HepG2 (cell line): ENCODE measurements at regions not wholly inside any gene's neighbourhood (a gene's known extent, or its start where the extent isn't known, plus 50 kb on each side); places are given as distances from the start of the nearest gene placed in this dataset.

Experiments used
- ATAC-seq: fragments of 200-7000 bp; cut with Tn5 transposase; 3 replicates; pipeline ENCODE4 v1.9.1; 2020; ENCODE audit warnings: mild to moderate bottlenecking, moderate library complexity
- BruUV-seq: library from RNA; stranded (reverse); fragments of 400-500 nt; replicated peaks from 2 replicates; lab custom pipeline; 2021; lab: Mats Ljungman, UMichigan
- CTCF ChIA-PET: fragments of 300-600 bp; formaldehyde crosslinking; extraction: SDS; loops from one replicate; lab custom pipeline; 2021; ENCODE audit warnings: low total read pairs, inconsistent platforms, low intra/inter-chr PET ratio; lab: Yijun Ruan, JAX
- POLR2A ChIA-PET: fragments of 350-600 bp; sonication (Branson Sonifier 250); formaldehyde crosslinking; loops from one replicate; lab custom pipeline; 2020; ENCODE audit warnings: antibody characterized with exemption, inconsistent platforms; lab: Yijun Ruan, JAX
- DNase-seq: peaks from one replicate; pipeline ENCODE4 v3.0.0-alpha.2; 2015; ENCODE audit warnings: low spot score
- FAIRE-seq: peaks from 3 replicates; lab custom pipeline; 2011; peaks lifted over from hg19 to GRCh38; lab: Jason Lieb, UNC
- H2AFZ ChIP-seq: one replicate; pipeline ENCODE4 v1.6.1; 2011; ENCODE audit warnings: low read length, inconsistent platforms
- H3K27ac ChIP-seq: fragments of 300-600 bp; 3 replicates; pipeline ENCODE4 v1.8.0; 2011; ENCODE audit warnings: mixed run types, mild to moderate bottlenecking, mixed read lengths, low read length, inconsistent platforms; ENCODE audit not compliant: insufficient read depth; ENCODE audit errors: extremely low read length
- H3K27me3 ChIP-seq, 2 experiments: fragments of 200-600 bp in 1 of 2; 2 replicates in 1 of 2; 3 replicates in 1 of 2; pipeline versions ENCODE4 v1.6.0 to v1.8.0; 2011; ENCODE audit warnings: low read length in 2 of 2, mild to moderate bottlenecking in 2 of 2, moderate library complexity in 2 of 2, inconsistent platforms in 1 of 2; ENCODE audit not compliant: insufficient read depth in 2 of 2, control insufficient read depth in 1 of 2
- H3K36me3 ChIP-seq, 2 experiments: fragments of 200-600 bp in 1 of 2; replicated peaks in 1 of 2; 2 replicates in 1 of 2; 3 replicates in 1 of 2; pipeline versions ENCODE4 v1.5.1 to v1.8.0; 2011; ENCODE audit warnings: low read length in 2 of 2, inconsistent platforms in 1 of 2; ENCODE audit not compliant: insufficient read depth in 2 of 2, control insufficient read depth in 1 of 2
- H3K4me1 ChIP-seq: 2 replicates; pipeline ENCODE4 v1.5.1; 2012; ENCODE audit warnings: low read length, inconsistent platforms; ENCODE audit not compliant: insufficient read depth
- H3K4me2 ChIP-seq: 2 replicates; pipeline ENCODE4 v1.6.0; 2011; ENCODE audit warnings: low read depth, low read length, inconsistent platforms
- H3K4me3 ChIP-seq, 3 experiments: fragments of 200-600 bp in 1 of 3; sonication (generic), shearing (Covaris generic) in 1 of 3; replicated peaks in 1 of 3; 2 replicates each; pipeline ENCODE4 v1.5.1; 2011 to 2016; ENCODE audit warnings: low read length in 3 of 3, inconsistent platforms in 2 of 3, low read depth in 2 of 3, mild to moderate bottlenecking in 2 of 3, control low read depth in 1 of 3, mixed read lengths in 1 of 3; ENCODE audit not compliant: insufficient read depth in 1 of 3
- H3K79me2 ChIP-seq: one replicate; pipeline ENCODE4 v1.6.1; 2011; ENCODE audit warnings: low read length, inconsistent platforms; ENCODE audit not compliant: insufficient read depth
- H3K9ac ChIP-seq: 2 replicates; pipeline ENCODE4 v1.6.0; 2011; ENCODE audit warnings: mild to moderate bottlenecking, low read depth, low read length, inconsistent platforms; ENCODE audit not compliant: insufficient read depth
- H3K9me3 ChIP-seq: 2 replicates; pipeline ENCODE4 v1.5.1; 2012; ENCODE audit warnings: mild to moderate bottlenecking, low read length
- H4K20me1 ChIP-seq: 2 replicates; pipeline ENCODE4 v1.6.0; 2011; ENCODE audit warnings: inconsistent platforms, mild to moderate bottlenecking, low read length, moderate library complexity; ENCODE audit not compliant: insufficient read depth
- FOXM1 ChIP-seq: sonication (generic); formaldehyde crosslinking; IDR thresholded peaks from 2 replicates; pipeline ENCODE4 v1.5.0; 2020; ENCODE audit warnings: missing genetic modification reagents
- GATAD1 ChIP-seq: IDR thresholded peaks from 2 replicates; pipeline ENCODE4 v1.6.1; 2016; ENCODE audit warnings: missing genetic modification reagents, missing compliant biosample characterization
- JUND ChIP-seq: sonication (generic); formaldehyde crosslinking; IDR thresholded peaks from 2 replicates; pipeline ENCODE4 v1.8.0; 2022; ENCODE audit warnings: mild to moderate bottlenecking, missing genetic modification reagents
- KAT2B ChIP-seq: fragments of 150-350 bp; IDR thresholded peaks from 2 replicates; pipeline ENCODE4 v1.6.1; 2014; ENCODE audit warnings: low read depth, low read length, borderline replicate concordance
- RAD51 ChIP-seq: fragments of 450-650 bp; IDR thresholded peaks from 2 replicates; pipeline ENCODE4 v1.6.1; 2016; ENCODE audit warnings: borderline replicate concordance
- TAF1 ChIP-seq: sonication (generic); formaldehyde crosslinking; IDR thresholded peaks from 2 replicates; pipeline ENCODE4 v1.4.0; 2020; ENCODE audit warnings: missing genetic modification reagents
- ZFP36 ChIP-seq: fragments of 150-350 bp; IDR thresholded peaks from 2 replicates; pipeline ENCODE4 v1.6.1; 2018; ENCODE audit warnings: borderline replicate concordance, low read length, low read depth; ENCODE audit not compliant: partially characterized antibody
- ZNF3 ChIP-seq: IDR thresholded peaks from 2 replicates; pipeline ENCODE4 v1.7.0; 2017; ENCODE audit warnings: inconsistent platforms
- ZNF333 ChIP-seq: sonication (generic); formaldehyde crosslinking; IDR thresholded peaks from 2 replicates; pipeline ENCODE4 v1.4.0; 2020; ENCODE audit warnings: mild to moderate bottlenecking, missing genetic modification reagents, borderline replicate concordance
- ZNF441 ChIP-seq: sonication (generic); formaldehyde crosslinking; IDR thresholded peaks from 2 replicates; pipeline ENCODE4 v1.7.0; 2021; ENCODE audit warnings: missing genetic modification reagents, borderline replicate concordance
- ZNF460 ChIP-seq: sonication (generic); formaldehyde crosslinking; IDR thresholded peaks from 2 replicates; pipeline ENCODE4 v1.5.1; 2020; ENCODE audit warnings: missing genetic modification reagents, mild to moderate bottlenecking, borderline replicate concordance
- ZNF510 ChIP-seq: sonication (generic); formaldehyde crosslinking; IDR thresholded peaks from 2 replicates; pipeline ENCODE4 v1.4.0; 2020; ENCODE audit warnings: low read depth, mild to moderate bottlenecking, missing genetic modification reagents
- ZNF83 ChIP-seq: sonication (generic); formaldehyde crosslinking; IDR thresholded peaks from 2 replicates; pipeline ENCODE4 v1.4.0; 2020; ENCODE audit warnings: missing genetic modification reagents, mild to moderate bottlenecking, borderline replicate concordance
- WGBS: methylation state at CpG from one replicate; pipeline ENCODE4 v1.1.6; 2017; ENCODE audit warnings: low lambda C conversion rate; 5-methylcytosine and 5-hydroxymethylcytosine counted together
- in situ Hi-C: cut with HindIII; loops from 2 replicates; pipeline ENCODE4 v1.10.0; 2017; ENCODE audit warnings: low pct_unique_long_range_greater_than_20kb; ENCODE audit not compliant: extremely low pct_ligation_motif_present
- intact Hi-C: fragments of 100-400 bp; cut with micrococcal nuclease; formaldehyde crosslinking; loops from one replicate; pipeline ENCODE4 v1.10.0; 2022; ENCODE audit not compliant: unreplicated experiment
- TF ChIP-seq, protein P1 (sequence below): sonication (generic); formaldehyde crosslinking; IDR thresholded peaks from 2 replicates; pipeline ENCODE4 v1.5.0; 2020; ENCODE audit warnings: mild to moderate bottlenecking, missing genetic modification reagents, borderline replicate concordance

DNA sequence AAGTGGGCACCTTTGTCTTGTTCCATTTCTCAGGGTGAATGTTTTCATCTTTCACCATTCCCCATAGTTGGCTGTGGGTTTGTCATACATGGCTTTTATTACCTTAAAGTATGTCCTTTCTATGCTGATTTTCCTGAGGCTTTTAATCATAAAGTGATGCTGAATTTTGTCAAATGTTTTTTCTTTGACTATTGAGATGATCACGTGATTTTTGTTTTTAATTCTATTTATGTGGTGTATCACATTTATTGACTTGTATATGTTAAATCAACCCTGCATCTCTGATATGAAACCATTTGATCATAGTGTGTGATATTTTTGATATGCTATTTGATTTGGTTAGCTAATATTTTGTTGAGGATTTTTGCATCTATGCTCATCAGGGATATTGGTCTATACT lies 216.4 kb upstream of the FAT3 start:
- no peak overlapping the region for H3K9ac ChIP-seq
- intact Hi-C loops = no loop called here

DNA sequence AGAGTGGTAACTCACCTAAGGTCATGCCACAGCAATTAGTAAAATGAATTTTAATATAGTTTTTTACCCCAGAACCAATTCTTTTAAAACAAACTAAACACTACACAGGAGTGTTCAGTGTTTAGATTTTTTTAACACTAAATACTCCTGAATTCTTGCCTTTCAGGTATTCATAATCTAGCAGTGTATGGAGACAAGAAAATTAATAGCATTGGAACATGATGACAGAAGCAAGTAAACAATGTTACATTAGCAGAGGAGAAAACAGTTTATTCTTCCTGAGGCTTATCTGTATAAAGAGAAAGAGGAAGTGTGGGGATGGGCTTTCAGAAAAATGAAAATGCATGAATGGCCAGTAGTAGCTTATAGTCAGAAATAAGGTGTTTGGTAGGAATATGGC lies 222.1 kb upstream of the FAT3 start:
- ATAC-seq (no peak), DNase-seq (no peak)
- TF ChIP-seq ZNF333 (CRISPR knock-in tag) (no peak), ZNF510 (CRISPR knock-in tag) (no peak), ZFP36 (no peak), ZNF460 (CRISPR knock-in tag) (no peak), JUND (no peak), KAT2B (no peak), TAF1 (no peak), GATAD1 (no peak), ZNF83 (CRISPR knock-in tag) (no peak), ZNF441 (no peak)
- TF ChIP-seq, protein P1, sequence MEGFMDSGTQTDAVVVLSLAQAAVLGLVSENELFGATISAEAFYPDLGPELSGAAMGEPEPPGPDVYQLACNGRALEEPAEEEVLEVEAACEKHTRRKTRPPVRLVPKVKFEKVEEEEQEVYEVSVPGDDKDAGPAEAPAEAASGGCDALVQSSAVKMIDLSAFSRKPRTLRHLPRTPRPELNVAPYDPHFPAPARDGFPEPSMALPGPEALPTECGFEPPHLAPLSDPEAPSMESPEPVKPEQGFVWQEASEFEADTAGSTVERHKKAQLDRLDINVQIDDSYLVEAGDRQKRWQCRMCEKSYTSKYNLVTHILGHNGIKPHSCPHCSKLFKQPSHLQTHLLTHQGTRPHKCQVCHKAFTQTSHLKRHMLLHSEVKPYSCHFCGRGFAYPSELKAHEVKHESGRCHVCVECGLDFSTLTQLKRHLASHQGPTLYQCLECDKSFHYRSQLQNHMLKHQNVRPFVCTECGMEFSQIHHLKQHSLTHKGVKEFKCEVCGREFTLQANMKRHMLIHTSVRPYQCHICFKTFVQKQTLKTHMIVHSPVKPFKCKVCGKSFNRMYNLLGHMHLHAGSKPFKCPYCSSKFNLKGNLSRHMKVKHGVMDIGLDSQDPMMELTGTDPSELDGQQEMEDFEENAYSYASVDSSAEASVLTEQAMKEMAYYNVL (CRISPR knock-in tag) = no peak
- TF ChIP-seq, all 625 proteins: peak for 0
- H4K20me1 ChIP-seq = no peaks in the 10 kb centered on the region
- H3K9me3 ChIP-seq = peaks cover 32% of the 10 kb centered on the region
- no peak overlapping the region for H2AFZ ChIP-seq
- in situ Hi-C loops = no loop called here
- no peak for FAIRE-seq
- H3K4me1 ChIP-seq = no peaks in the 10 kb centered on the region
- no TSS peak for BruUV-seq
- POLR2A ChIA-PET = no interaction called here
- no peaks in the 10 kb centered on the region for H3K79me2 ChIP-seq
- H3K36me3 ChIP-seq = no peaks in the 10 kb centered on the region
- H3K4me3 ChIP-seq = no peak overlapping the region
- intact Hi-C loops = no loop called here
- H3K4me2 ChIP-seq = no peak overlapping the region
- H3K9ac ChIP-seq = no peak overlapping the region
- no peak overlapping the region for H3K27ac ChIP-seq
- no peaks in the 10 kb centered on the region for H3K27me3 ChIP-seq
- CTCF ChIA-PET = no interaction called here

More for the DNA sequence above, 216.4 kb upstream of the FAT3 start:
- no peak overlapping the region for H2AFZ ChIP-seq
- no TSS peak for BruUV-seq
- ATAC-seq (no peak), FAIRE-seq (no peak), DNase-seq (no peak)
- no peaks in the 10 kb centered on the region for H3K4me1 ChIP-seq
- H3K79me2 ChIP-seq = no peaks in the 10 kb centered on the region
- 0% methylated on average over 1 of the region's 1 CpG for WGBS
- H3K27me3 ChIP-seq = no peaks in the 10 kb centered on the region
- no peaks in the 10 kb centered on the region for H3K36me3 ChIP-seq
- H3K4me3 ChIP-seq = no peak overlapping the region
- ChIA-PET POLR2A (no interaction called here), CTCF (no interaction called here)
- H3K4me2 ChIP-seq = no peak overlapping the region
- peaks cover 19% of the 10 kb centered on the region for H3K9me3 ChIP-seq
- no peak for TF ChIP-seq ZNF3 (CRISPR knock-in tag)
- peak; percentile 67; the same call in 1 of the 2 replicates for TF ChIP-seq RAD51
- no peak for TF ChIP-seq FOXM1 (CRISPR knock-in tag)
- H3K27ac ChIP-seq = no peak overlapping the region
- in situ Hi-C loops = no loop called here
- no peaks in the 10 kb centered on the region for H4K20me1 ChIP-seq
